GM20000 (cell line): ENCODE measurements at regions not wholly inside any gene's neighbourhood (a gene's known extent, or its start where the extent isn't known, plus 50 kb on each side); places are given as distances from the start of the nearest gene placed in this dataset.

ENCODE experiments used
- DNase-seq: peaks from one replicate; pipeline ENCODE4 v3.0.0; 2012; ENCODE audit warnings: low spot score
- CTCF ChIP-seq: IDR thresholded peaks from 2 replicates; pipeline ENCODE4 v1.5.1; 2012; ENCODE audit warnings: mild to moderate bottlenecking, control low read depth; ENCODE audit errors: extremely low read depth, missing control alignments

- TF ChIP-seq CTCF, result no peak
- no peak for DNase-seq
These were observed 294.3 kb upstream of the FBXO33 start for GRCh38 chr14:39726563-39726962.

GRCh38 chr14:39722547-39723273, 290.5 kb upstream of the FBXO33 start:
- DNase-seq, result no peak
- no peak for TF ChIP-seq CTCF

- DNase-seq, result no peak
- no peak for TF ChIP-seq CTCF
These were observed 284.8 kb upstream of the FBXO33 start for GRCh38 chr14:39716987-39717570.

- no peak for TF ChIP-seq CTCF
- no peak for DNase-seq
These were observed 280.2 kb upstream of the FBXO33 start for GRCh38 chr14:39712293-39712999.

GRCh38 chr14:39704594-39704993, 272.4 kb upstream of the FBXO33 start:
- no peak for DNase-seq
- TF ChIP-seq CTCF, result no peak

GRCh38 chr14:39694341-39694740, 262.1 kb upstream of the FBXO33 start:
- no peak for TF ChIP-seq CTCF
- no peak for DNase-seq

GRCh38 chr14:39683691-39684260, 251.5 kb upstream of the FBXO33 start:
- TF ChIP-seq CTCF, result no peak
- DNase-seq, result no peak
